22Rv1 (cell line): ENCODE measurements at regions not wholly inside any gene's neighbourhood (a gene's known extent, or its start where the extent isn't known, plus 50 kb on each side); places are given as distances from the start of the nearest gene placed in this dataset.

Experiments used
- H3K27ac ChIP-seq: fragments of 450-650 bp; 2 replicates; pipeline ENCODE4 v1.5.1; 2017
- CTCF ChIP-seq: fragments of 450-650 bp; IDR thresholded peaks from 2 replicates; pipeline ENCODE4 v1.5.1; 2017; ENCODE audit warnings: mild to moderate bottlenecking
- ZFX ChIP-seq: fragments of 450-650 bp; IDR thresholded peaks from 2 replicates; pipeline ENCODE4 v1.6.1; 2017; ENCODE audit warnings: antibody characterized with exemption, borderline replicate concordance

- no peak overlapping the region for H3K27ac ChIP-seq
- TF ChIP-seq ZFX = no peak
- no peak for TF ChIP-seq CTCF
Measured at GRCh38 chr3:153429821-153430220, 267.8 kb downstream of the RAP2B start.

- TF ChIP-seq CTCF (no peak), ZFX (no peak)
- H3K27ac ChIP-seq = no peak overlapping the region
Measured at GRCh38 chr3:153431076-153431475, 269.1 kb downstream of the RAP2B start.

- no peak for TF ChIP-seq ZFX
- no peak for TF ChIP-seq CTCF
- H3K27ac ChIP-seq = no peak overlapping the region
Measured at GRCh38 chr3:153437666-153438065, 275.6 kb downstream of the RAP2B start.

- H3K27ac ChIP-seq = no peak overlapping the region
- TF ChIP-seq ZFX (no peak), CTCF (no peak)
Measured at GRCh38 chr3:153438271-153438670, 276.2 kb downstream of the RAP2B start.

GRCh38 chr3:153439780-153440179, 277.8 kb downstream of the RAP2B start:
- no peak overlapping the region for H3K27ac ChIP-seq

GRCh38 chr3:153440311-153440710, 278.3 kb downstream of the RAP2B start:
- no peak overlapping the region for H3K27ac ChIP-seq
- TF ChIP-seq ZFX (no peak), CTCF (no peak)

More at GRCh38 chr3:153439780-153440179, 277.8 kb downstream of the RAP2B start:
- TF ChIP-seq ZFX (no peak), CTCF (0 out of 2 replicates have a peak, but pooled peaks have one; percentile 17)

GRCh38 chr3:153442386-153442785, 280.4 kb downstream of the RAP2B start:
- TF ChIP-seq ZFX = no peak
- no peak for TF ChIP-seq CTCF
- no peak overlapping the region for H3K27ac ChIP-seq
